ENCODE measurements at regions not wholly inside any gene's neighbourhood (a gene's known extent, or its start where the extent isn't known, plus 50 kb on each side); places are given as distances from the start of the nearest gene placed in this dataset.

GRCh38 chr2:183284606-183285005, 160.4 kb downstream of the NUP35 start:
- DNase-seq: no peak

GRCh38 chr2:183291436-183291835, 167.2 kb downstream of the NUP35 start:
- DNase-seq: no peak

GRCh38 chr2:183292028-183292427, 167.8 kb downstream of the NUP35 start:
- no peak for DNase-seq

GRCh38 chr2:183339311-183339710, 215.1 kb downstream of the NUP35 start:
- DNase-seq: no peak

- no peak for DNase-seq
Measured at GRCh38 chr2:183341057-183341456, 216.8 kb downstream of the NUP35 start.

- no peak for DNase-seq
Measured at GRCh38 chr2:183347969-183348368, 223.7 kb downstream of the NUP35 start.

GRCh38 chr2:183348492-183348891, 224.2 kb downstream of the NUP35 start:
- no peak for DNase-seq

- DNase-seq: no peak
Measured at GRCh38 chr2:183349091-183349490, 224.8 kb downstream of the NUP35 start.

- no peak for DNase-seq
Measured at GRCh38 chr2:183359867-183360266, 235.6 kb downstream of the NUP35 start.

- DNase-seq: no peak
Measured at GRCh38 chr2:183371545-183371944, 247.3 kb downstream of the NUP35 start.

- no peak for DNase-seq
Measured at GRCh38 chr2:183375821-183376220, 251.6 kb downstream of the NUP35 start.

- DNase-seq: no peak
Measured at GRCh38 chr2:183383854-183384253, 259.6 kb downstream of the NUP35 start.

- no peak for DNase-seq
Measured at GRCh38 chr2:183389546-183390080, 265.4 kb downstream of the NUP35 start.

GRCh38 chr2:183390109-183390508, 265.9 kb downstream of the NUP35 start:
- no peak for DNase-seq

- DNase-seq: no peak
Measured at GRCh38 chr2:183404392-183404791, 280.1 kb downstream of the NUP35 start.

- no peak for DNase-seq
Measured at GRCh38 chr2:183408562-183408961, 284.3 kb downstream of the NUP35 start.

GRCh38 chr2:183409662-183410061, 285.4 kb downstream of the NUP35 start:
- no peak for DNase-seq

GRCh38 chr2:183416753-183417152, 292.5 kb downstream of the NUP35 start:
- DNase-seq: no peak

GRCh38 chr2:183426825-183427224, 302.6 kb downstream of the NUP35 start:
- DNase-seq: no peak

- DNase-seq: no peak
Measured at GRCh38 chr2:183427558-183427957, 303.3 kb downstream of the NUP35 start.

GRCh38 chr2:183428881-183429280, 304.6 kb downstream of the NUP35 start:
- no peak for DNase-seq

- DNase-seq: no peak
Measured at GRCh38 chr2:183438541-183438940, 314.3 kb downstream of the NUP35 start.

GRCh38 chr2:183455056-183455455, 330.8 kb downstream of the NUP35 start:
- DNase-seq: no peak

- no peak for DNase-seq
Measured at GRCh38 chr2:183456177-183456576, 331.9 kb downstream of the NUP35 start.

- DNase-seq: no peak
Measured at GRCh38 chr2:183458460-183458859, 334.2 kb downstream of the NUP35 start.

Data from right kidney (tissue), 1 donor.